ENCODE measurements at regions not wholly inside any gene's neighbourhood (a gene's known extent, or its start where the extent isn't known, plus 50 kb on each side); places are given as distances from the start of the nearest gene placed in this dataset.
"Not testable (repeated sequence)": the region's sequence is repeated elsewhere in the genome, so short reads cannot be mapped to it uniquely, and the experiment has no call there.

GRCh38 chr2:126269911-126270310 lies 386.0 kb upstream of the GYPC start:
- H3K9me3 ChIP-seq: no peaks in the 10 kb centered on the region
- no peaks in the 10 kb centered on the region for H3K27me3 ChIP-seq
- no peak for ATAC-seq
- no peak overlapping the region for H3K4me3 ChIP-seq
- no peaks in the 10 kb centered on the region for H3K36me3 ChIP-seq
- H3K4me1 ChIP-seq: no peaks in the 10 kb centered on the region
- TF ChIP-seq POLR2A (IDR thresholded peaks at IDR 0.05) (no peak), POLR2AphosphoS5 (IDR thresholded peaks at IDR 0.05) (no peak), EP300 (IDR thresholded peaks at IDR 0.05) (no peak), CTCF (IDR thresholded peaks at IDR 0.05) (no peak)
- no peak overlapping the region for H3K27ac ChIP-seq
- 93 to 94% methylated on average over 3 of the region's 3 CpGs for WGBS, 2 donors (ENCODE audit: low coverage in 1 of 2)

GRCh38 chr2:126270587-126270986 lies 385.4 kb upstream of the GYPC start:
- no peaks in the 10 kb centered on the region for H3K27me3 ChIP-seq
- H3K36me3 ChIP-seq: no peaks in the 10 kb centered on the region
- H3K4me1 ChIP-seq: no peaks in the 10 kb centered on the region
- no peak for ATAC-seq
- TF ChIP-seq EP300 (IDR thresholded peaks at IDR 0.05) (no peak), CTCF (IDR thresholded peaks at IDR 0.05) (no peak), POLR2AphosphoS5 (IDR thresholded peaks at IDR 0.05) (no peak), POLR2A (IDR thresholded peaks at IDR 0.05) (no peak)
- 61 to 100% methylated on average over 2 of the region's 2 CpGs for WGBS, 2 donors (ENCODE audit: low coverage in 1 of 2)
- H3K4me3 ChIP-seq: no peak overlapping the region
- no peak overlapping the region for H3K27ac ChIP-seq
- H3K9me3 ChIP-seq: no peaks in the 10 kb centered on the region

- 76 to 85% methylated on average over 3 of the region's 3 CpGs for WGBS, 2 donors (ENCODE audit: low coverage in 1 of 2)
- TF ChIP-seq EP300 (IDR thresholded peaks at IDR 0.05) (no peak), POLR2A (IDR thresholded peaks at IDR 0.05) (no peak), POLR2AphosphoS5 (IDR thresholded peaks at IDR 0.05) (no peak), CTCF (IDR thresholded peaks at IDR 0.05) (no peak)
Observed at GRCh38 chr2:126272401-126272800, 383.6 kb upstream of the GYPC start.

GRCh38 chr2:126275098-126275497 lies 380.9 kb upstream of the GYPC start:
- Histone ChIP-seq H3K36me3 (no peaks in the 10 kb centered on the region), H3K27me3 (no peaks in the 10 kb centered on the region), H3K27ac (no peak overlapping the region), H3K9me3 (no peaks in the 10 kb centered on the region), H3K4me3 (no peak overlapping the region), H3K4me1 (no peaks in the 10 kb centered on the region)
- ATAC-seq: no peak
- WGBS, 2 donors (ENCODE audit: low coverage in 1 of 2): 93 to 94% methylated on average over 2 of the region's 2 CpGs
- no peak for TF ChIP-seq POLR2A (IDR thresholded peaks at IDR 0.05)

More at GRCh38 chr2:126272401-126272800, 383.6 kb upstream of the GYPC start:
- no peak for ATAC-seq
- Histone ChIP-seq H3K9me3 (no peaks in the 10 kb centered on the region), H3K36me3 (no peaks in the 10 kb centered on the region), H3K4me1 (no peaks in the 10 kb centered on the region), H3K27ac (no peak overlapping the region), H3K27me3 (no peaks in the 10 kb centered on the region), H3K4me3 (no peak overlapping the region)

GRCh38 chr2:126276268-126276667 lies 379.7 kb upstream of the GYPC start:
- H3K36me3 ChIP-seq, H3K27ac ChIP-seq, H3K4me1 ChIP-seq, H3K27me3 ChIP-seq, ATAC-seq, H3K4me3 ChIP-seq, H3K9me3 ChIP-seq: not testable (repeated sequence)

GRCh38 chr2:126288362-126288761 lies 367.6 kb upstream of the GYPC start:
- Histone ChIP-seq H3K36me3 (no peaks in the 10 kb centered on the region), H3K4me3 (no peak overlapping the region), H3K27ac (no peak overlapping the region), H3K27me3 (no peaks in the 10 kb centered on the region), H3K9me3 (no peaks in the 10 kb centered on the region), H3K4me1 (no peaks in the 10 kb centered on the region)
- WGBS, 2 donors (ENCODE audit: low coverage in 1 of 2): 60 to 83% methylated on average over 1 of the region's 1 CpG
- no peak for ATAC-seq
- no peak for TF ChIP-seq EP300 (IDR thresholded peaks at IDR 0.05)
- TF ChIP-seq POLR2AphosphoS5 (IDR thresholded peaks at IDR 0.05): no peak
- no peak for TF ChIP-seq POLR2A (IDR thresholded peaks at IDR 0.05)
- no peak for TF ChIP-seq CTCF (IDR thresholded peaks at IDR 0.05)

GRCh38 chr2:126293962-126294361 lies 362.0 kb upstream of the GYPC start:
- not testable (repeated sequence) for ATAC-seq, H3K9me3 ChIP-seq, H3K27me3 ChIP-seq, H3K4me3 ChIP-seq, H3K36me3 ChIP-seq, H3K4me1 ChIP-seq, H3K27ac ChIP-seq
- WGBS, 2 donors (ENCODE audit: low coverage in 1 of 2): 73 to 83% methylated on average over 1 of the region's 1 CpG
